NCI-H748 (cell line): ENCODE measurements at regions not wholly inside any gene's neighbourhood (a gene's known extent, or its start where the extent isn't known, plus 50 kb on each side); places are given as distances from the start of the nearest gene placed in this dataset.
"Not testable (repeated sequence)": the region's sequence is repeated elsewhere in the genome, so short reads cannot be mapped to it uniquely, and the experiment has no call there.

Experiments used
- DNase-seq: peaks from one replicate; lab custom pipeline; 2025; ENCODE audit not compliant: unreplicated experiment; lab: John Stamatoyannopoulos, UW

- not testable (repeated sequence) for DNase-seq
Observed at GRCh38 chr7:150096213-150096994, 222.6 kb downstream of the ATP6V0E2 start.

- DNase-seq = not testable (repeated sequence)
Observed at GRCh38 chr7:150098592-150098991, 224.6 kb upstream of the LRRC61 start.

GRCh38 chr7:150101282-150101681 is 221.9 kb upstream of the LRRC61 start:
- not testable (repeated sequence) for DNase-seq

GRCh38 chr7:150107283-150107682 is 215.9 kb upstream of the LRRC61 start:
- not testable (repeated sequence) for DNase-seq

- not testable (repeated sequence) for DNase-seq
Observed at GRCh38 chr7:150110375-150110820, 212.8 kb upstream of the LRRC61 start.

- not testable (repeated sequence) for DNase-seq
Observed at GRCh38 chr7:150110882-150111281, 212.3 kb upstream of the LRRC61 start.

- not testable (repeated sequence) for DNase-seq
Observed at GRCh38 chr7:150111373-150112139, 211.6 kb upstream of the LRRC61 start.

GRCh38 chr7:150113301-150113700 is 209.9 kb upstream of the LRRC61 start:
- DNase-seq = not testable (repeated sequence)

GRCh38 chr7:150114591-150114990 is 208.6 kb upstream of the LRRC61 start:
- not testable (repeated sequence) for DNase-seq

- not testable (repeated sequence) for DNase-seq
Observed at GRCh38 chr7:150119966-150120365, 203.2 kb upstream of the LRRC61 start.

GRCh38 chr7:150125831-150126230 is 197.3 kb upstream of the LRRC61 start:
- DNase-seq = peak; percentile 32

- DNase-seq = not testable (repeated sequence)
Observed at GRCh38 chr7:150134451-150134850, 188.7 kb upstream of the LRRC61 start.

GRCh38 chr7:150135620-150136190 is 187.4 kb upstream of the LRRC61 start:
- DNase-seq = not testable (repeated sequence)

GRCh38 chr7:150139840-150140239 is 183.3 kb upstream of the LRRC61 start:
- not testable (repeated sequence) for DNase-seq

GRCh38 chr7:150141525-150142345 is 181.4 kb upstream of the LRRC61 start:
- DNase-seq = not testable (repeated sequence)

GRCh38 chr7:150146124-150146523 is 177.0 kb upstream of the LRRC61 start:
- not testable (repeated sequence) for DNase-seq

GRCh38 chr7:150147524-150147923 is 175.6 kb upstream of the LRRC61 start:
- DNase-seq = not testable (repeated sequence)

- DNase-seq = not testable (repeated sequence)
Observed at GRCh38 chr7:150156015-150156414, 167.1 kb upstream of the LRRC61 start.

GRCh38 chr7:150158696-150159095 is 164.5 kb upstream of the LRRC61 start:
- DNase-seq = not testable (repeated sequence)

GRCh38 chr7:150169515-150169914 is 153.6 kb upstream of the LRRC61 start:
- DNase-seq = not testable (repeated sequence)
